Astrocyte (in vitro differentiated cells and primary cell): ENCODE measurements at regions not wholly inside any gene's neighbourhood (a gene's known extent, or its start where the extent isn't known, plus 50 kb on each side); places are given as distances from the start of the nearest gene placed in this dataset.

ENCODE experiments used
- EZH2 ChIP-seq: IDR thresholded peaks from 2 replicates; pipeline ENCODE4 v1.6.1; 2012; ENCODE audit warnings: mild to moderate bottlenecking, low read length, inconsistent platforms; ENCODE audit not compliant: insufficient read depth
- TF ChIP-seq, protein P1 (sequence below): IDR thresholded peaks from 2 replicates; pipeline ENCODE4 v1.5.1; 2011; ENCODE audit warnings: low read depth, mild to moderate bottlenecking, inconsistent platforms, low read length, moderate library complexity; ENCODE audit not compliant: insufficient read depth

DNA sequence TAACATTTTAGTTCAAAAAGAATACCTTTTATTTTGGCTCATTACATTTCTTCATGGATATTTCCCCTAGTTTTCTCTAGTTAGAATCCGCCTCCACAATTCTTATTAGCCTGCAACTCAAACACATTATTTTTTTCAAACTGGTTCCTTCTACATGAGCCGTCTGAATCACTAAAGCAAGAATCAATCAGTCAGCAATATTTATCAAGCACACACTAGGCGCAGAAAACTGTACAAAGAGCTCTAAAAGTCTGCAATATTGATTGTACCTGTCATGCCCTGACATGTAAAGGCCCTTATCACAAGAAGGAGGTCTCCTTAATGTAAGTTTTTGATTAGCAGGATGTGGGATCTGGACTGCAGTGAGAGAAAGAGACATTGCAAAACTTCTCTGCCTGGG, 94.8 kb upstream of the CENPE start:
- TF ChIP-seq EZH2: no peak
- TF ChIP-seq, protein P1, sequence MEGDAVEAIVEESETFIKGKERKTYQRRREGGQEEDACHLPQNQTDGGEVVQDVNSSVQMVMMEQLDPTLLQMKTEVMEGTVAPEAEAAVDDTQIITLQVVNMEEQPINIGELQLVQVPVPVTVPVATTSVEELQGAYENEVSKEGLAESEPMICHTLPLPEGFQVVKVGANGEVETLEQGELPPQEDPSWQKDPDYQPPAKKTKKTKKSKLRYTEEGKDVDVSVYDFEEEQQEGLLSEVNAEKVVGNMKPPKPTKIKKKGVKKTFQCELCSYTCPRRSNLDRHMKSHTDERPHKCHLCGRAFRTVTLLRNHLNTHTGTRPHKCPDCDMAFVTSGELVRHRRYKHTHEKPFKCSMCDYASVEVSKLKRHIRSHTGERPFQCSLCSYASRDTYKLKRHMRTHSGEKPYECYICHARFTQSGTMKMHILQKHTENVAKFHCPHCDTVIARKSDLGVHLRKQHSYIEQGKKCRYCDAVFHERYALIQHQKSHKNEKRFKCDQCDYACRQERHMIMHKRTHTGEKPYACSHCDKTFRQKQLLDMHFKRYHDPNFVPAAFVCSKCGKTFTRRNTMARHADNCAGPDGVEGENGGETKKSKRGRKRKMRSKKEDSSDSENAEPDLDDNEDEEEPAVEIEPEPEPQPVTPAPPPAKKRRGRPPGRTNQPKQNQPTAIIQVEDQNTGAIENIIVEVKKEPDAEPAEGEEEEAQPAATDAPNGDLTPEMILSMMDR: no peak
